GM19467 (cell line): ENCODE measurements at regions not wholly inside any gene's neighbourhood (a gene's known extent, or its start where the extent isn't known, plus 50 kb on each side); places are given as distances from the start of the nearest gene placed in this dataset.

ENCODE experiments used
- ATAC-seq: cut with Tn5 transposase; IDR thresholded peaks from one replicate; pipeline ENCODE4 v1.9.1; 2021; ENCODE audit warnings: mild to moderate bottlenecking, moderate library complexity; ENCODE audit not compliant: unreplicated experiment

DNA sequence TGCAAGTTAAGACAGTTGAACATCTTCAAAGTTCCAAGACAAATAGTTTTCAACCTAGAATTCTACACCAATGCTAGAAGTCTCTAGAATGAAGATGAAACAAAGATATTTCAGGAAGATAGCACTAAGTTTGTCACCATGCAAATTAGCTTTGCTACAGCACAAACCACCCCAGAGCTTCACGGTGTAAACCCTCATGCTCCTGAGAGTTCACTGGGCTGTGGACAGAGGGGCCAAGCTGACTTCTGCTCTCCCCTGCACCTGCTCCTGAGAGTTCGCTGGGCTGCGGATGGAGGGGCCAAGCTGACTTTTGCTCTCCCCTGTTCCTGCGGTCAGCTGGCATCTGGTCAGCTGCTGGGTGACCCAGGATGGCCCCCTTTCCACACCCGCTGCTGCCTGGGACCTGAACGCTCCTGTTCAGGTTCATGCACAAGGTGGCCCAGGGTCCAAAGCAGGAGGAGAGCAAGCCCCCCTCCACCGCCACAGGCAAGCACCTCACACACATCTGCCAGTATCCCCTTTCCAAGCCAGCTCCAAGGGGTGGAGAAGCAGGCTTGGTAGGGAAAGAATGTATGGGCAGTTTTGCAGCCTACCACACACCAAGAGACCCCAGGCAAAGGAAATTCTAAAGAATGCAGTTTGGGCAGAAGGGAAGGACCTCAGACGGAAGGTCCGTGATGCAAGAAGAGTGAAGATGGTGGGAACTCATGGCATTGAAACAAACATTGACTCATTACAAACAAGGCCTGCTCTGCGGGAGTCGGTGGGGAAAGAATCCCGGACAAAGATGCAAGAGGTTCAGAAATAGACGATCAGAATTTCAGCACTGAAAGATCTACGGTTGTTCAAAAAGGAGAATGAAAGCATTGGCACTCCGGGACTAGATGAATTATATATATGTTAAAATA lies 137.8 kb upstream of the PPP2R2D start:
- no peak for ATAC-seq

DNA sequence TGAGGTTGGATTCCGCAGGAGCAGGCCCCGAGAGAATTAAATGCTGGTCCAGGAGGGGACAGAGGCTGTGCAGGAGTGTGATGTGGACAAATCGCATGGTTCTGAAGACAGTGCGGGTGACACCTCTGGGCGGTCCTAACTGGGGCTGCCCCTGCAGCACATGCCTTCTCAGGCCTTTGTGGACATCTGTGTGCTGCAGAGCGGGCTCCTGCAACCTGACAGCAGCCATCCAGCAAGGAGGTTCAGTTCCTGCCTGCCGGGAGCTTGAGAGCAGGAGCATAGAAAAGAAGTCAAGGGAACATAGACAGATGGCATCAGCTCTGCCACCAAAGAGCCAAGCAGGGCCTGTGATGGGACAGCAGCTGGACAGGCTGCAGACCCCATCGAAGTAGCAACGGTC lies 135.9 kb upstream of the PPP2R2D start:
- no peak for ATAC-seq

DNA sequence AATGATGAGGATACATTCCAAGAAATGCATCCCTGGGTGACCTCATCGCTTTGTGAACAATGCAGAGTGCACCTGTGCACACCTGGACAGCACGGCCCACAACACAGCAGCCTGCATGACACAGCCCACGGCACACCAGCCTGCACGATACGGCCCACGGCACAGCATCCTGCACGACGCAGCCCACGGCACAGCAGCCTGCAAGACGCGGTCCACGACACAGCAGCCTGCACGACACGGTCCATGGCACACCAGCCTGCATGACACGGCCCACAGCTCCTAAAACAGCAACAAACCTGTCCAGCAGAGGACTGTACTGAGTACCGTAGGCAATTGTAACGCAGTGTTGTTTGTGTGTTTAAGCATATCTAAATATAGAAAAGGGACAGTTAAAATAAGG lies 134.7 kb upstream of the PPP2R2D start:
- ATAC-seq, result no peak

DNA sequence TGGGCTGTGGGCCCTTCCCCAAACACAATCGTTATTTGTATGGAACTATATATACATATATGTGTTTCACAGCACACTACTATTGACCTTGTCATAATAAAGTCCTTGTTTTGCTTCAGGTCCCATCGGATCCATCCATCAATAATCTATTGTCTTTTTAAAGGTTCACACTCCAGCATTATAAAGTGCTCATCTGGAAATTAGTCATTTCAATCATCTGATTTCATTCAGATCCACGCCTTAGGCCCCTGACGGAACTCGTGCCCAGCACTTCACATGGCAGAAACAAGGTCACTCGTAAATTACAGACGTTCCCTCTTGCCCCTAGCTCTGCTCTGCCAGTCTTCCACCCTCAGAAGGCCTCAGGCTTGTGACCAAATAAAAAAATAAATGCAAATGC lies 133.1 kb upstream of the PPP2R2D start:
- no peak for ATAC-seq

DNA sequence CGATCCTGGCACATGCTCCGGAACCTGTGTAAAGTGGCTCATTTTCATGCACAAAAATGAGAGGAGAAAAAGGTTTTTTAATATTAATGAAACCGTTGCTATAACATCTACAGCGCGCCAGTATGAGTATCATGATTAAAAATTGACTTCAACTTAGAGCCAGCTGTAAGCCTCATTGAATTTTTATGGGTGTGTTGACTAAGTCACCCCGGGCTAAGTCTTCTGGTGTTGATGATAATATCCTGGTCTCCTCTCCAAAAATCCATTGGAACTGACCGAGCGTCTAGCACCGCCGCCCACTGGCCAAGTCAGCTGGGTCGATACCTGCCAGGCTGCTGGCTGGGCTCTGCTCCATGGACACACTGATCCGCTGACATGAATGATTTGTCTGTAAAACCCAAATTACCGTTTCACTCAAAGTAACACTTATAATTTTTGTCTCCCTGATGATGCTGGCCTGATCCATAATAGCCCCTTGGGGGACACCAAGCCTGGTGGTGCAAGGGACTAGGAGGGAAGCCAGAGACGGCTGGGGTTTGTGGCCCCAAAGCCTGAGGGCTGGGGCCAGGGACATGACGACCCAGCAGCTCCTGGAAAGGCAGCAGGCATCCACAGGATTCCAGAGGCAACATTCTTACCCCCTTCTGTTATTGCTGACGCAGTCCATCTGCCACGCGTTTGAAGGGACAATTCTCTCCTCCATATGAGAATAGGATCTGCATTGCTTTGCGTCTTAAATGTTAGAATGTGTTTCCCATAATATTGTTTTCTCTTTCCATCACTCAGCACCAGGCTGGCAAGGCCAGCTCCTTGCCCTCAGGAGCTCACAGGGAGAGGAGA lies 131.0 kb upstream of the PPP2R2D start:
- no peak for ATAC-seq

DNA sequence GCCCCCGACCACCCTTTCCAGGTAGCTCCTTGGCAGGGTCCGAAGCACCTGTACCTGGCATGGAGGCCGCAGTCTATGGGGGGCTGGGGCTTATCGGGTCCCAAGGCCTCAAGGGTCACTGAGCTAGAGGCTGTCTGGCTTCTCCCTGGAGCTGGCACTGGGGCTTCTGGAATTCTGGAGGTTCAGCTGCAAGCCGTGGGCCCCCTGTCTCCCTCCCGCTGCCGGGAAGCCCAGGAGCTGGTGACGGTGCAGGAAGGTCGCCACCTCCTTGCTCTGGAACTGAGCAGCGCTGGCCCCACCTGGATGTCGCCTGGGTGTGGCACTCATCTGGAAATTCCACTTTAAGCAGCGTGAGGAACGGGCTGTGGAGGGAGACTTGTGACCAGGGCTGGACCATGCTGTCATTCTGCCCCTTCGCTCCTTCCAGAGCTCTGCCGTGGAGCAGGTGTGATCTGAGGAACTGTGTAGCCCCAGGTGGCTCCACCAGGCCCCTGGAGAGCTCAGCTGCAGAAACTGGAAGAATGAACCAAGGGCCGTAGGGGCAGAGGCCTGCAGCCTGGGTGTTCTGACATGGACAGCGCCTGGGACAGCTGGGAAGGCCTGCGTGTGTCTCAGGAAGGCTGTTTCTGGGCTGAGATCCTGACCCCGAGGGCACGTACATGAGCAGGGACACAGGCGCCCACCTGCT lies 129.7 kb upstream of the PPP2R2D start:
- ATAC-seq, result no peak

DNA sequence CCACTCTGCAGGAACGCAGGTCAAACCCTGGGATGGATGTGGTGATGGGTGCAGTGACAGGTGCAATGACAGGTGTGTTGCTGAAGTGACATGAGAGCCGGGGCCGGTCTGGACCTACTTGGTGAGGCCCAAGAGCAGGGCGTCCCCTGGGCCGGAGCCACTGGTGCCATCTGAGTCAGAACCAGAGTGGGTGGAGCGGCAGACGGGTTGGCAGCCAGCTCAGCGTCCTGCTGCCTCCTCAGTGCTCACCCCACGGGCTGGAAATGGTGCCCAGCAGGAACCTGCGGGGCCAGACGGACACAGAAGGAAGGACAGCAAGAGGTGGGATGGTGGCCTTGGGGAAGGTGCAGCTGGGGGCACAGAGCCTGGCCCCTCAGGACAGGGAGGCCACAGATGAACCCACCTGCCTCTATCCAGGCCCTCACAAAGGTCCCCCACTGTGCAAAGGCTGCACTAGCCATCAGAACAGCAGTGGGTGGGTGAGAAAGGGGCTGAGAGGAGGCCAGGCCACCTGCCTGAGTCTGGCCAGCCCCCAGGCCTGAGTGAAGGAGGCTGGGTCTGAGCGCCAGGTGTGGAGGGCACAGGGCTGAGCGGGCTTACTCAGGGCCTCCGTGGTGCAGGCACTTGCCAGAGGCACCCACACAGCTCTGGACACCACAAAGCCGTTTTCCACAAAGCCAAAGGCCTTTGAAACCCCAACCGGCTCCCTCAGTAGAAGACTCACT lies 129.0 kb upstream of the PPP2R2D start:
- ATAC-seq, result no peak

DNA sequence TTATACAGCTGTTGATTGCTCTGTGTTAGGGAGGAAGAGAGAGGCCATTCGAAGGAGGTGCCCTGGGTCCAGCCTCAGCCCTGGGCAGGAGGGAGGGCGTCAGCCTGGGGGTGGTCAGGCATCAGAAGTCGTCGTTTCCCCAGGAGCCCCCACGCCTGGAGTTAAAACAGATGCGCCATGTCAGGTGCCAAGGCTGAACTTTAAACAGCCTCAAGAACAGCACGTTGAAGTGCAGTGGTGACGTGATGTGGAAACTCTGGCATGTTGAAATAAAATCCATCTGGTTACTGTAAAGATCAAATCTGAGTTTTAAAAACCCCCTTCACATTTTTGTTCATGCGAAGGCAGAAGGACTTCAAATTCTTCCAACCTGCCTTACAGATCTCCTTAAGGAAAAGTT lies 128.4 kb upstream of the PPP2R2D start:
- no peak for ATAC-seq

DNA sequence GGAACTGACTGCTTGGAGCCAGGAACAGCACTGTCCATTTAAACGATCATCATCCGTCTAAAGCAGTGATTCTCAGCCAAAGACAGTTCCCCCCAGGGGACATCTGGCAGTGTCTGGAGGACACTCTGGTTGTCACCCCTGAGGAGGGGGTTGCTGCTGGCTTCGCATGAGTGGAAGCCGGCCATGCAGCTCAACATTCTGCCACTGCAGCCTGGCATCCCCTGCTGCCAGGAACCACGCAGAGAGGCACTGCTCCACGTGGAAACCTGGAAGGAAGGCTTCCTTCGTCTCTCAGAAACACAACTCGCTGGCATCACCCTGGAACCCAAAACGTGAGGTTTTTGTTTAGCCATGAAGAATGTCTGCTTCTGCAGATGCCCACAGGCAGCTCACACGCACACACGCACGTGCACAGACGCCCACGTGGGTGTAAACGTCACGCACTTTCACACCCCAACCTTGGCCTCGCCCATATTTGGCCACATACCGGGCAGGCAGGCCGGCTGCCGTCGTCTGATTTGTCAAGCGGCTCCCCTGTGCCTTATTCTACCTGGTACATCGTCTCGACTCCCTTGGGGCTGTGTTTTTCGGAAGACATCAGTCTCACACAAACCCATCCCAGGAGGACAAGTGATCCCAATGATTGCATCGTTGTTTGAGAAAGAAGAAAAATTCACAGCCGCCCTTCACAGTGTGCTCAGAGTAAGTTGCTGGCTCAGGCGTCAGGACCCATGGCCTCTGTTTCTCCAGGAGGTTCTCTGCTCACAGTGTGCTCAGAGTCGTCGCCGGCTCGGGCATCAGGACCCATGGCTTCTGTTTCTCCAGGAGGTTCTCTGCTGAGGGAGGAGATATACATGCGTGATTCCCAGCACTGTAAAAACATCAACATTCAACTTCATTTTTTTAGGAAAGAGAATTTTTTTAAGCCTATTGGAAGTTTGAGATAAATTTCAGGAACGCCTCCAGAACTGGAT lies 127.2 kb upstream of the PPP2R2D start:
- no peak for ATAC-seq

DNA sequence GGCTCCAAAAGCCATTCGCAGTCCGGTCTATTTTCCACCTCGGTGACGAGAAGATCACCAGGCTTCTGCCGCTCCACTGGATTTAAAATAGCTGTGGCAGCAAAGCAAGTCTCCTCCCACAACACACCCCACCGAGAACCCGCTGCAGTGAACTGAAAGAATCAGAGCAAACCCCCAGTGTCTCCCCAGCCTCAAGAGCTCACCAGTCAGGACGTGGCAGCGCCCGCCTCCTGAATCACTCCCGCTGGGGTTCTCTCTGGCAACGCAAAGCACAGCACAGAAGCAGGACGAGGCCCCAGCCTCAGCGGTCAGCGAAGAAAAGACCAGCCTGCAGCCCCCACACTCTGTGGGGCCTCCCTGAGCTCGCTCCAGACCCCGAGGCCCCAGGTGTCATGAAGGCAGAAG lies 126.1 kb upstream of the PPP2R2D start:
- no peak for ATAC-seq

DNA sequence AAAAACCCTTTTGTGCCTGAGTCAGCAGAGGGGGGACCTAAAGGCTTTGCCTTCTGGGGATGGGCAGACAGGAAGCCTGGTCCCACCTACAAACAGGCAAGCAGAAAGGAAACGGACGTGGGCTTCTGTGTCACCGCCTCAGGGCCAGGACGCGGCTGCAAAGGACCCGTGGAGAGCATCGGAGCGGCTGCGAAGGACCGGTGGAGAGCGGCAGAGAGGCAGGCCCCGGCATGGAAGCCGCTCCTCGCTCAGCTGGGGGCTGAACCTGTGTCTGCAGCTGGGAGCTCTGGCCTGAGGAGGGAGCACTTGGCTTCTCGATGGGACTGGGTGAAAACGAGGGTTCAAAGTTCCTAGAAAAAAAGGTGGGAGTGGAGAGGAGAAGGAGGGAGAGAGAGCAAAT lies 125.4 kb upstream of the PPP2R2D start:
- no peak for ATAC-seq

DNA sequence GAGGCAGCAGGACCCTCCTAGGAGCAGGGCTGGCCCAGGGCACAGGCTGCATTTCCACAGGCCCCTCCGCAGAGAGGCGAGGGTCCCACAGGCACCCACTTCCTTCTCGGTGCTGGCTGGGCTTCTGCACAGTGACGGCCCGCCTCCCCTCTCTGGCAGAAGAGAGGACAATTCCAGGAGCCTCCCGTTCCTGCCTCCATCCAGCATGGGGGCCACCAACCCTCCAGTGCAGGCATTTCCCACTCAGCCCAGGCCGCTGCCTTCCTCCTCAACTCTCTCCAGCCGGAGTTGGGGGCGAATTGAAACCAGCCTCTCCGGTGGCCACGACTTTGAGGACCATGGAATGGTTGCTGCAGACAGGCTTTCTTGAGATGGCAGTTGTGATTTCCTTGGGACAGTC lies 125.0 kb upstream of the PPP2R2D start:
- ATAC-seq, result no peak

DNA sequence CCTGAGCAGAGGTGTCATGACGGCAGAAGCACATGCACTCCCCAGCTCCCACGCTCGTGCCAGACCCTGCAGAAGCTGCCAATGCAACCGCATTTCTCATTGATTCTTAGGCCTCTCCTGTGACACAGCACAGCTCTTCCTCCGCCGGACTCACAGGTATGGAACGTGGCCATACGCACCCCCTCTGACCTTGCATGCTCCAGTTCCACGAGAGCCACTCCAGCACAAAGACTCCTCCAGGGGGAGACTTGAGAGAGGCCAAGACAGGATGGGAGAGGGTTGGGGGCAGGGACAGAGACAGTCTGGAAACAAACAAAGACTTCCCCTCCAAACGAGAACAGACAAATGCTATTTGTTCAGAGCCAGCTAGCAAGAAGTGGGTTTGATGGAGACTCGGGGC lies 124.3 kb upstream of the PPP2R2D start:
- no peak for ATAC-seq

DNA sequence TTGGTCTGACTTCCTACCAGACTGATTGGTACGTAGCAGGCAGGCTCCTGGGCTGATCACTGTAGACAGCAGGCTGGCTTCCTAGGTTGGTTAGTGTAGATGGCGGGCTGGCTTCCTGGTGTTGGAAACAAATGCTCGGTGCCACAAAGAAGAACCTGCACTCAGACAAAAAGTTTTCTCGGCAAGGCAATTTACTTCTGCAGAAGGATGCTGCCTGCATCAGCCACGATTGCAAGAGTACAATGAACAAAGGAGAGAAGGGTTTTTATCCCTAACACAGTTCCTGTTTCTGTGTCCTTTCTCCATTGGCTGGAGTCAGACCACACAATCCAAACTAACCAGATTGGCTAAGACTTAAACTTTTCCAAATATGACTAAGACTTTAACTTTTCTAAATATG lies 123.6 kb upstream of the PPP2R2D start:
- ATAC-seq, result no peak

DNA sequence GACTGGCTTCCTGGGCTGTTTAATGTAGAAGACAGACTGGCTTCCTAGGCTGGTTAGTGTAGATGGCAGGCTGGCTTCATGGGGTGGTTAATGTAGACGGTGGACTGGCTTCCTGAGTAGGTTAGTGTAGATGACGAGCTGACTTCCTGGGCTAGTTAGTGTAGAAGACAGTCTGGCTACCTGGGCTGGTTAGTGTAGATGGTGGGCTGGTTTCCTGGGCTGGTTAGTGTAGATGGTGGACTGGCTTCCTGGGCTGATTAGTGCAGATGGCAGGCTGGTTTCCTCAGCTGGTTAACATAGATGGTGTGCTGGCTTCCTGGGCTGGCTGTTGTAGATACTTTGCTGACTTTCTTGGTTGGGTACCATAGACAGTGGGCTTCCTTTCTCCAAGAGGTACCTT lies 122.9 kb upstream of the PPP2R2D start:
- no peak for ATAC-seq

DNA sequence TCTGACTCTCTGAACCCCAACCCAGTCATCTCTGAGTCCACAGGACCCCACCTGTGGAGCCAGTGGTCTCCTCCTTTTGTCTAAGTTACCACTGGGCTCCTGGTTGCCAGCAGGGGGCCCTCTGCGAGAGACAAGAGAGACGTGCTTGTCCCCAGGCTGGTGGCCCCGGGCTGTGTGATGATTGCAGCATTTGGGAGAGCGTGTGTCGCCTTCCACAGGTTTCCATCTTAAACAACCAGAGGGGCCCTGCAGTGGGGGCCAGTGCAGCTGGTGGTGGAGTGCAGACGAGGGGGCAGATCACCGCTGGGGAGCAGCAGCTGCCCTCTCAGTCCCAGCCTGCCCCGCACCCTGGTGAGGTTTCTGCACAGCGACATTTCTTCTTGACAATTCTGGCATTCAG lies 122.4 kb upstream of the PPP2R2D start:
- no peak for ATAC-seq

DNA sequence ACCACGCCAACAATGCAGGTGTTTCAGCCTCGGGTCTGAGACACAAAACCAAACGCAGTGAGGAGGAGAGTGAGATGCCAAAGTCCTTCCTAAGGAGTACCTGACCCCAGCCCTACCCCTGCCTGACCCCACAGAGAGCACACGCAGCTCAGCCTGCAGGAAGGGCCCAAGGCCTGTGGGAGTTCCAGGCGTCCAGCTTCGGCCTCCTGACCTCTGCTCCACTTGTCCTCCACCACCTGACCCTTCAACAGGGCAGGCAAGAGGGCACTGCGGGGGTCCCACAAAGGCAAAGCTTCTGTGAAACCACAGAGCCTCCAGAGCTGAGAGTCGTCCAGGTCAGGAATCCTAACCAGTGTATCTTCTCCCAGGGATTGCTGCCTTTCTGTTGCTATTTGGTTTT lies 122.0 kb upstream of the PPP2R2D start:
- no peak for ATAC-seq

DNA sequence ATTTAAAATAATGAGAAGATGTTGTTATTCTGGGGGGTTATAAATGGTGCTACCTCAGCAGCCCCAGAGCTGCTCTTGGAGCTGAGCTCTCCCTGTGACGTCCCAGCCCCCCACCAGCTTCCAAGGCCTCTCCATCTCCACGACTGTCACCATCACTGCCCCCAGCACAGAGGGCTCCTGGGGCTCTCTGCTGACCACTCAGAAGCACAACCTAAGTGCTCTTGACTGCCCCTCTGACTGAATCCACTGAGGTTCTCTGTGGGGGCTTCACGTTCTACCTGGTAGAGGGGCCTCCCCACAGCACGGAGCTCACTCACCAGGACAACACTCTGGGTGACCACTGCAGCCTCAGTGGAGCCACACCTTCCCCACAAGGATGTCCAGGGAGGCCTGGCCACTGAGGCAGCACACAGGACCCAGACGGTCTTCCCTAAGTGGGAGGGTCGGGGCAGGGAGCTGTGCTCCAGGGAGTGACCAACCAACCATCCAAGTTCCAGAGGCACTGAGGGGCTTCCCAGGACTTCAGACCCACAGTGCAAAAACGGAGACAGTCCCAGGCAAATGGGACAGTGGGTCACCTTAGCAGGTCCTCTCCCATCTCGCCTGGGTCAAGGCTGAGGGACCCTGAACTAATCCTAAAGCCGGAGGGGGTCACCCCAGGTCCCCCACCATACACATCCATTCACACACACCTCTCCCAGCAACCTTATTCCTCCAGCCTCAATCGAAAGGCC lies 121.0 kb upstream of the PPP2R2D start:
- no peak for ATAC-seq

DNA sequence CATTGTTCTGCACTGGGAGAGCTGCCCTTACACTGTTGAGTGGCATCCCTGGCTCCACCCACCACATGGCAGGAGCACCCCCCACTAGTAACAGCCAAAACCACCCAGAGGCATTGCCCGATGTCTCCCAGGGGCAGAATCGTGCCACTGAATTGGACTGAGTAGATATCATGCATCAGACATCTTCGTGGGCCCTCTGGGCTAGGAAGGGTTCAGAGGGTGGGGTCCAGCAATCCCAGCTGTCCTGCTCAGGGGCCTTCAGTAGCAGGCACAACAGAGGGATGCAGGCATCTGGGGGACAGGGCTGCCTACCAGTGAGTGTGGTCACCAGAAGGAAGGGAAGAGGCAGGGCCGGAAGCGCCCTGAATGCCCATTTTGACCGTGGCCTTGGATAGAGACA lies 119.7 kb upstream of the PPP2R2D start:
- no peak for ATAC-seq
